Body of pancreas (tissue), 4 donors: ENCODE measurements at regions not wholly inside any gene's neighbourhood (a gene's known extent, or its start where the extent isn't known, plus 50 kb on each side); places are given as distances from the start of the nearest gene placed in this dataset.
"Not testable (repeated sequence)": the region's sequence is repeated elsewhere in the genome, so short reads cannot be mapped to it uniquely, and the experiment has no call there.

ENCODE experiments used
- CTCF ChIP-seq, 7 experiments: fragments of 450-650 bp in 4 of 7; fragments of 200-600 bp in 3 of 7; sonication (generic) in 3 of 7; IDR thresholded peaks; one replicate each; pipeline ENCODE4 v1.5.1; 2016 to 2019; ENCODE audit warnings: antibody characterized with exemption in 7 of 7
- POLR2A ChIP-seq, 3 donors: fragments of 450-650 bp; IDR thresholded peaks; one replicate each; pipeline ENCODE4 v1.6.1; 2016; ENCODE audit warnings: antibody characterized with exemption in 3 of 3, mild to moderate bottlenecking in 2 of 3

- not testable (repeated sequence) for TF ChIP-seq CTCF, POLR2A (IDR thresholded peaks at IDR 0.05)
Observed at GRCh38 chr18:1097991-1098735, 193.5 kb downstream of the ADCYAP1 start.
